Keratinocyte (primary cell): ENCODE measurements at regions not wholly inside any gene's neighbourhood (a gene's known extent, or its start where the extent isn't known, plus 50 kb on each side); places are given as distances from the start of the nearest gene placed in this dataset.

Experiments used
- DNase-seq: peaks from one replicate; pipeline ENCODE4 v3.0.0-alpha.2; 2011; ENCODE audit warnings: low read depth, missing footprints, low spot score
- FAIRE-seq: peaks from 2 replicates; lab custom pipeline; 2011; peaks lifted over from hg19 to GRCh38; lab: Jason Lieb, UNC
- H2AFZ ChIP-seq: 2 replicates; pipeline ENCODE4 v1.6.0; 2012; ENCODE audit warnings: low read length, control low read depth, inconsistent platforms; ENCODE audit not compliant: control insufficient read depth
- H3K27ac ChIP-seq: 2 replicates; pipeline ENCODE4 v1.5.1; 2011; ENCODE audit warnings: low read length; ENCODE audit not compliant: control insufficient read depth, insufficient read depth
- H3K27me3 ChIP-seq: 3 replicates; pipeline ENCODE4 v1.6.0; 2011; ENCODE audit warnings: low read length; ENCODE audit not compliant: control insufficient read depth, insufficient read depth; ENCODE audit errors: extremely low read depth
- H3K36me3 ChIP-seq, 2 experiments: 2 replicates in 1 of 2; 3 replicates in 1 of 2; pipeline ENCODE4 v1.5.1; 2011; ENCODE audit warnings: low read length in 2 of 2, mild to moderate bottlenecking in 1 of 2; ENCODE audit not compliant: control insufficient read depth in 2 of 2, insufficient read depth in 2 of 2; ENCODE audit errors: extremely low read depth in 1 of 2
- H3K4me1 ChIP-seq: 3 replicates; pipeline ENCODE4 v1.5.1; 2011; ENCODE audit warnings: low read length; ENCODE audit not compliant: control insufficient read depth, insufficient read depth; ENCODE audit errors: extremely low read depth
- H3K4me2 ChIP-seq: 3 replicates; pipeline ENCODE4 v1.6.0; 2011; ENCODE audit warnings: low read depth, low read length; ENCODE audit not compliant: control insufficient read depth, insufficient read depth; ENCODE audit errors: extremely low read depth
- H3K4me3 ChIP-seq, 3 experiments: fragments of 200-600 bp in 1 of 3; sonication (generic) in 1 of 3; 2 replicates in 2 of 3; 3 replicates in 1 of 3; pipeline ENCODE4 v1.5.1; 2011 to 2016; ENCODE audit warnings: low read length in 3 of 3, mild to moderate bottlenecking in 3 of 3, control low read depth in 2 of 3, inconsistent platforms in 1 of 3, low read depth in 1 of 3, mixed read lengths in 1 of 3, mixed run types in 1 of 3, moderate library complexity in 1 of 3; ENCODE audit not compliant: control insufficient read depth in 2 of 3, insufficient read depth in 2 of 3; ENCODE audit errors: extremely low read depth in 1 of 3
- H3K79me2 ChIP-seq: 2 replicates; pipeline ENCODE4 v1.6.0; 2012; ENCODE audit warnings: low read length; ENCODE audit not compliant: control insufficient read depth, insufficient read depth
- H3K9ac ChIP-seq: 3 replicates; pipeline ENCODE4 v1.6.0; 2011; ENCODE audit warnings: low read length; ENCODE audit not compliant: control insufficient read depth, insufficient read depth; ENCODE audit errors: extremely low read depth
- H3K9me1 ChIP-seq: 3 replicates; pipeline ENCODE4 v1.6.0; 2011; ENCODE audit warnings: low read length; ENCODE audit not compliant: control insufficient read depth, insufficient read depth; ENCODE audit errors: extremely low read depth
- H3K9me3 ChIP-seq: 2 replicates; pipeline ENCODE4 v1.5.1; 2012; ENCODE audit warnings: low read depth, low read length; ENCODE audit not compliant: control insufficient read depth
- H4K20me1 ChIP-seq: 3 replicates; pipeline ENCODE4 v1.6.0; 2011; ENCODE audit warnings: low read length; ENCODE audit not compliant: control insufficient read depth, insufficient read depth; ENCODE audit errors: extremely low read depth
- EZH2 ChIP-seq: IDR thresholded peaks from one replicate; pipeline ENCODE4 v1.6.1; 2012; ENCODE audit warnings: inconsistent platforms, mild to moderate bottlenecking, low read length, moderate library complexity
- dilution Hi-C: fragments of 300-500 bp; cut with MboI; formaldehyde crosslinking; loops from one replicate; pipeline ENCODE4 v1.7.0; 2020; ENCODE audit warnings: low sequenced_read_pairs; ENCODE audit not compliant: extremely low pct_ligation_motif_present
- TF ChIP-seq, protein P1 (sequence below), 3 experiments: IDR thresholded peaks in 1 of 3; conservative IDR thresholded peaks in 1 of 3; optimal IDR thresholded peaks in 1 of 3; 2 replicates in 2 of 3; 3 replicates in 1 of 3; pipeline versions ENCODE3 to v1.5.1; 2011; ENCODE audit warnings: low read length in 3 of 3, mild to moderate bottlenecking in 3 of 3, moderate library complexity in 2 of 3, control low read depth in 1 of 3, inconsistent platforms in 1 of 3; ENCODE audit not compliant: insufficient read depth in 2 of 3; ENCODE audit errors: extremely low read depth in 1 of 3

DNA sequence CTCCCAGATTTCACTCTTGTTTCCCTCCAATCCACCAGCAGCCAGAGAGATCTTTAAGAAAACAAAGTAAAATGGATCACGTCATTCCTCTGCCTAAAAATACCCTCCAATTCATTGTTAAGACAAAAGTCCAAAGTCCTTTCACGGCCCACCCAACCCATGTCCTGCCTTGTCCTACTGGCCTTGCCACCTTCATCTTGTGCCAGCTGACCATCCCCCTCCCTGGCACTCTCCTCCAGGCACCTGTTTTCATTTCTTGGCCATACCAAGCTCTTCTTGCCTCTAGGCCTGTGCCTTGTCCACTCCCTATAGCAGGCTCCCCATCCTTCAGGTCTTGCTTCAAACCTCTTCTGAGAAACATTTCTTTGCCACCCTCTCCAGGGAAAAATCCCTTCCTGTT lies 307.6 kb downstream of the MSX2 start:
- no peak overlapping the region for H3K4me2 ChIP-seq
- dilution Hi-C loops = no loop called here
- no peaks in the 10 kb centered on the region for H3K79me2 ChIP-seq
- no peaks in the 10 kb centered on the region for H3K27me3 ChIP-seq
- H3K36me3 ChIP-seq = no peaks in the 10 kb centered on the region
- no peak for TF ChIP-seq EZH2
- TF ChIP-seq, protein P1, sequence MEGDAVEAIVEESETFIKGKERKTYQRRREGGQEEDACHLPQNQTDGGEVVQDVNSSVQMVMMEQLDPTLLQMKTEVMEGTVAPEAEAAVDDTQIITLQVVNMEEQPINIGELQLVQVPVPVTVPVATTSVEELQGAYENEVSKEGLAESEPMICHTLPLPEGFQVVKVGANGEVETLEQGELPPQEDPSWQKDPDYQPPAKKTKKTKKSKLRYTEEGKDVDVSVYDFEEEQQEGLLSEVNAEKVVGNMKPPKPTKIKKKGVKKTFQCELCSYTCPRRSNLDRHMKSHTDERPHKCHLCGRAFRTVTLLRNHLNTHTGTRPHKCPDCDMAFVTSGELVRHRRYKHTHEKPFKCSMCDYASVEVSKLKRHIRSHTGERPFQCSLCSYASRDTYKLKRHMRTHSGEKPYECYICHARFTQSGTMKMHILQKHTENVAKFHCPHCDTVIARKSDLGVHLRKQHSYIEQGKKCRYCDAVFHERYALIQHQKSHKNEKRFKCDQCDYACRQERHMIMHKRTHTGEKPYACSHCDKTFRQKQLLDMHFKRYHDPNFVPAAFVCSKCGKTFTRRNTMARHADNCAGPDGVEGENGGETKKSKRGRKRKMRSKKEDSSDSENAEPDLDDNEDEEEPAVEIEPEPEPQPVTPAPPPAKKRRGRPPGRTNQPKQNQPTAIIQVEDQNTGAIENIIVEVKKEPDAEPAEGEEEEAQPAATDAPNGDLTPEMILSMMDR (optimal IDR thresholded peaks at IDR 0.05 in 1 of 3, IDR thresholded peaks at IDR 0.05 in 1 of 3, conservative IDR thresholded peaks at IDR 0.05 in 1 of 3; ENCODE audit: extremely low read depth in 1 of 3, insufficient read depth in 2 of 3, low read length in 3 of 3) = no peak
- no peak overlapping the region for H3K9ac ChIP-seq
- no peaks in the 10 kb centered on the region for H3K4me1 ChIP-seq
- H3K4me3 ChIP-seq = no peak overlapping the region
- no peaks in the 10 kb centered on the region for H4K20me1 ChIP-seq
- no peak overlapping the region for H2AFZ ChIP-seq
- H3K9me1 ChIP-seq = no peaks in the 10 kb centered on the region
- H3K9me3 ChIP-seq = peaks cover 5% of the 10 kb centered on the region
- FAIRE-seq = no peak
- H3K27ac ChIP-seq = no peak overlapping the region
- DNase-seq = no peak

DNA sequence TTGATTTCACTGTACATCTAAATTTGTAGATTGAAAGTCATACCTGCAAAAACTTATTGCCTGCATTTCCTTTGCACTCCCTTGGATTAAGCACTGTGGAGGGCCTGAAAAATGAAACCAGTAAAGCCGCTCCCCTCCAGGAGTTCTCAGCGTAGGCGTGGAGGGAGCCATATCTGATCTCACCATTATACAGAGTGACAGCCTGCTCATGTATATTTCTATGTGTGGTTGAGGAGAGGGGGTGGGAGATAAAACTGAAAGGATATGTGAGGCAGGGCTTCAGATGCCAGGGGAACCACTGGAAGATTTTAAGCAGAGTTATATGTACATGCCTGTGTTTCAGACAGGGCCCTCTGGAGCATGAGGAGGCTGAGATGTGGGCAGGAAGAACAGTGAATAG lies 303.0 kb downstream of the MSX2 start:
- DNase-seq (no peak), FAIRE-seq (no peak)
- no peaks in the 10 kb centered on the region for H3K4me1 ChIP-seq
- H2AFZ ChIP-seq = no peak overlapping the region
- H4K20me1 ChIP-seq = no peaks in the 10 kb centered on the region
- H3K9me1 ChIP-seq = no peaks in the 10 kb centered on the region
- no peak overlapping the region for H3K27ac ChIP-seq
- no peaks in the 10 kb centered on the region for H3K27me3 ChIP-seq
- H3K9me3 ChIP-seq = no peaks in the 10 kb centered on the region
- H3K79me2 ChIP-seq = no peaks in the 10 kb centered on the region
- TF ChIP-seq, protein P1 (optimal IDR thresholded peaks at IDR 0.05 in 1 of 3, IDR thresholded peaks at IDR 0.05 in 1 of 3, conservative IDR thresholded peaks at IDR 0.05 in 1 of 3; ENCODE audit: extremely low read depth in 1 of 3, insufficient read depth in 2 of 3, low read length in 3 of 3) = no peak
- no peak for TF ChIP-seq EZH2
- dilution Hi-C loops = no loop called here
- no peak overlapping the region for H3K9ac ChIP-seq
- no peak overlapping the region for H3K4me3 ChIP-seq
- H3K4me2 ChIP-seq = no peak overlapping the region
- H3K36me3 ChIP-seq = no peaks in the 10 kb centered on the region
